Middle frontal gyrus (tissue), 1 donor: ENCODE measurements at regions not wholly inside any gene's neighbourhood (a gene's known extent, or its start where the extent isn't known, plus 50 kb on each side); places are given as distances from the start of the nearest gene placed in this dataset.

ENCODE experiments used
- DNase-seq: peaks from one replicate; pipeline ENCODE4 v3.0.0-alpha.2; 2015; ENCODE audit warnings: low spot score; ENCODE audit errors: extremely low spot score

GRCh38 chr7:41633690-41634089 is 69.2 kb downstream of the INHBA start:
- DNase-seq: no peak

DNA sequence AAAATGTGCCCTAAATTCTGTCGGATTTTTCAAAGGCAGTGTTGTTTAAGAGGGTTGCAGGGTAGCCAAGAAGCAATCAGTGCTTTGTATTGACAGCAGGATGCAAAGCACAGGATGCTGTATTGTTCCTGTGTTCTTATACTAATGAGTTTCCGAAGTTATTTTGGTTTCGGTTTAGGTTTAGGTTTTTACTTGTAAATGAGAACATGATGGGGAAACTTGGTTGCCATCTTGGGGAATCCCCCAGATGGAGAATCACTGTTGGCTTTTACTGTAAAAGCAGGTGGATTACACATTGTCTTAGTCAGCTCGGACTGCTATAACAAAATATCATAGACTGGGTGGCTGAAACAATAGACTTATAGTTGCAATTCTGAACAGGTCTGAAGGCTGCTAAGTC is 72.1 kb downstream of the INHBA start:
- no peak for DNase-seq

DNA sequence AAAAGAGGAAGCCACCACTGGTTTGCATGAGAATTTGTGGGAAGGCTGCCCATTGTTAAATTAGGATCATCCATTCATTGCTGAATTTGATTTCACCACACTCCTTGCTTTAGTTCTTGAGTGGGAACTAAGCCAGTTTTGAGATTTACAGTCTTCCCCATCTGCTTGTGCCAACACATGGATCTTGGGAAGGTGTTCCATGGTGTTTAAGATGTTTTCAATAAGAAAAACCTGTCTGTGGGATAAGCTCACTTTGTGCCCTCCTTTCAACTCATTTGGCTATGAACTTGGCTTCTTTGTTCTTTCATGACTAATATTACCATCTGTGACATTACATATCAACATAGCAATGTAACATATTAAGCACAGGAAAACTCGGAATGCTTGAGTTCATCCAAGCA is 73.2 kb downstream of the INHBA start:
- DNase-seq: no peak

DNA sequence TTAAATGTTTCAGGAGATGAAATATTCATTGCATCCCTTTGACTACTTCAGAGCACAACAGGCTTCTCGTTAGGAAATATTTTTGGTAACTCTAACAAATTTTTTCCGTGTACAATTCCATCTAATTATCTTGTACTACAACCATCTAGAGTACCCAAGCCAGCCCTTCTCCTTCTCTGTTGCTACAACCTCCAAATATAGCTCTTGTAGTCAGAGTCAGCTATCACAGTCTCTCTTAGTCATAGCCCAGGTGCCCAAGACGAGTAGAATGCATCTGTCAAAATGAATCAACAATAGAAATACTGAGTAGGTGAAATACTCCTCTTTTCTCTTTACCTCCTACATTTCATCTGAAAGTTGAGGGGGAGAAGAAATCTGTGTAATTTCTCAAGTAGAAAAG is 74.0 kb downstream of the INHBA start:
- no peak for DNase-seq

DNA sequence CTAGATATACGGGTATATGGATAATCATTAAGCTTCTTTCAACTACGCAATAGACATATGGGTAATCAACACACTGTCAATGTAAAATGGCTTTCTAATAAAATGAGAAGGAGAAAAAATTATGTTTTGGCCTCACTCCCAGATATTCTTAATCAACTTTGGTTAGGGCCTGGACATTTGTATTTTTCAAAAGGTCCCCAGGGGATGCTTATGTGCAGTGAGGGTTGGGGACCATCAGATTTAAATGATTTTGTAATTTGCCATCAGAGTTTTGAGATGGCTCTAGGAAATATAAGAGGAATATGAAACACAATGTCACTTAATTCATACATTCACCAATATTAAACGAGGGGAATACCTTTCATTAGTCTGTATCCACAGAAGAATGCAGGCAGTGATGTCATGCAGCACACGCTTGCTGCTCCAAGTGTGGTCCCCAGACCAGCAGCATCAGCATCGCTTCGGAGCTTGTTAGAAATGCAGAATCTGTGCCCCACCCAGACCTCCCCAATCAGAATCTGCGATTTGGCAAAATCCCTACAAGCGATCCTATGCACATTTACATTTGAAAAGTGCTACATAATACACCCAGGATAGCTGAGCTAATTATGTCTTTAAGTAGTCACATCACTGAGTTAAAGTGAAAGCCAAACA is 75.1 kb downstream of the INHBA start:
- DNase-seq: no peak

DNA sequence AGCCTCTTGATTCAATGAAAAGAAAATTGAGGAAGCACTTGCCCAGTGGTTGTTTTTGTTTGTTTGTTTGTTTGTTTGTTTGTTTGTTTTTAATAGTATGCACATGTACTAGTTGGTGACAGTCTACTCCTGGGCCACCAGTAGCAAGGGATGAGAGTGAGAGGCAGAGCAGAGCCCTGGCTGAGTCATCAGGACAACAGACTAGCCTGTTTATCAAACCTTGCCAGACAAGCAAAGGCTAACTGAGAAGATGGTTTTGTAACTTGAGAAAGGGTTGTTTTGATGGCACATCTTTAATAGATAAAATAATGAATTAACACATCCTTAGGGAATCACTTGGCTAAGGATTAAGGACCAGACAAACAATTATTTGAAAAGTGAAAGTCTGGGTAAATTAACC is 78.1 kb downstream of the INHBA start:
- no peak for DNase-seq

DNA sequence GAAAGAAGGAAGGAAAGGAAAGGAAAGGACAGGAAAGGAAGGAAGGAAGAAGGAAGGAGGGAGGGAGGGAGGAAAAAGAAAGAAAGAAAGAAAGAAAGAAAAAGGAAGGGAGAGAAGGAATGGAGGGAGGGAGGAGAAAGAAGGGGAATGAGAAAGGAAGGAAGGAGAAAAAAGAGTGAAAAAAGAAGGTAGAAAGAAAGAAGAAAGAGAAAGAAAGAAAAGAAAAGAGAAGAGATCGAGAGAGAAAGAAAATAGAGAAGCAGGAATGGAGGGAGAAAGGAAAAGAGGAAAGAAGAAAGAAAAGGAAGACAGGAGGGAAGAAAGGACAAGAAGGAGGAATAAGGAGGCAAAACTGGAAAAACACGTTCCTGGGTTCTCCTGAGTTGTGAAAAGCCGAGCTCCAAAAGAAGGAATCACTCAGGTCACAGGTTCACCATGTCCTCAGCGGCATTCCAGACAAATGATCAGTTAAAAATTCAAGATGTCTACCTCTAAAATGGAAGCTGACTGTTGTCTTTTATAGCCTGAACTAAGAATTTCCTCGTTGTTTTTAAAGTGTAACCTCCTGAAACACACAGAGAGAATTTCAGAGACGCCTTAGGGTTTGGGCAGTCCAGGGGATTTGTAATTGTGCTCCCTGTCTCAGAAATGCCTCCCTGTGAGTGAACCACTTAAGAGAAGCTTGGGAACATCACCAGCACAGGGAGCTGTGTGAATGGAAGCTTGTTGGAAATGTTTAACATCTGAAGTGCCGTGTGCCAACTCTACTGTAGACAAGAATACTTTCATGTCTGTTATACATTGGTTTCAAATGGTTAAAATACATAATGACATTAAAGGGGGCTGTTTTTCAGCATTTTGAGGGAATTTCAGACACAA is 80.7 kb downstream of the INHBA start:
- DNase-seq: no peak

- no peak for DNase-seq
Measured at GRCh38 chr7:41617987-41618386, 84.9 kb downstream of the INHBA start.

DNA sequence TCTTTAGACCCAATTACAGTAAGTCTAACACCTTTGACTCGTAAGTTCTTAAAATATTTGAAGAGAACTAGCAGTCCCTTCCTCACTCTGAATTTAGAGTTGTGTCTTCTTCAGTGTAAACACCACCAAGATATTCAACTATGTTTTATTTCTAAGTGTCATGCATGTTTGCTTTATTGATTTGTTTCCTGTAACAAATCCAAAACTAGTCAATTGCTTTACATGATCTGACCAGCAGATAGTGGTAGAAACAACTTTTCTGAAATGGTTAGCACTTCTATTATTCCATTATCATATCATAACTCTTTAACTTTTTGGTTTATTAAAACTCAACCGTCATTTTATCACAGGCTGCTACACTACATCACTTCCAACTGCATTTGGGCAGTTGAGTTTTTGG is 90.1 kb downstream of the INHBA start:
- DNase-seq: no peak

DNA sequence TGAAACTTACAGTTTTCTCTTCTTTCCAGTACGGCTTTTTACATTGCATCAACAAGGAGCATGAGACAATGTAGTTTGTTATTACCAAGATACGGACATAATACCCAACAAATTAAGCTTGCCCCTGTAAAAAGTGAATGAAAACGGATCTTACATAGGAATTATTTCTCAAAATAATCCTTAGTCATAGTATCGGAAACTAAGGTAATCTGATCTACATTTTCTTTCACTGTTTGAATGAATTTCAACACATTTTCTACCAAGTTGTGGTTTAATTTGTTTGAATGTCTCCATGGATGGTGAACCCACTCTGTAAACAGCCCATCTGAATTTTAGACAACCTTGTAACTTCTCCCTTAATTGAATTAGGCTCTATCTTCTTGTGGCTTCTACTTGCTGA is 90.5 kb downstream of the INHBA start:
- no peak for DNase-seq

DNA sequence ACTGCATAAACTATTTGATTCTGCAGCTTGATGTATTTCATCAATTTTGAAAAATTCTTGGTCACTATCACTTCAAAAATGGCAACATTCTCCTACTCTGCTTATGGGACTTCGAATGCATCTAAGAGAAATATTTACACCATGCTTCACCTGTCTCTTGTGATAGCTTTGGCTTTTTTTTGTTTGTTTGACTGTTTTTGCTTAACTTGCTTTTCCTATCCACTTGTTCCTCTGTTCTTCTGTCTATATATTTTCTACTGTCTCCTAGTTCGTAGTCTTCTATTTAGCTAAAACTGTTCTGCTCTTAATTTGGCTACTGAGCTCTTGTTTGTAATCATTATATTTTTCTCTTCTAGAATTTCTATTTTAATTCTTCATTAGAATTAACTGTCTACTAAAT is 94.4 kb downstream of the INHBA start:
- DNase-seq: no peak

DNA sequence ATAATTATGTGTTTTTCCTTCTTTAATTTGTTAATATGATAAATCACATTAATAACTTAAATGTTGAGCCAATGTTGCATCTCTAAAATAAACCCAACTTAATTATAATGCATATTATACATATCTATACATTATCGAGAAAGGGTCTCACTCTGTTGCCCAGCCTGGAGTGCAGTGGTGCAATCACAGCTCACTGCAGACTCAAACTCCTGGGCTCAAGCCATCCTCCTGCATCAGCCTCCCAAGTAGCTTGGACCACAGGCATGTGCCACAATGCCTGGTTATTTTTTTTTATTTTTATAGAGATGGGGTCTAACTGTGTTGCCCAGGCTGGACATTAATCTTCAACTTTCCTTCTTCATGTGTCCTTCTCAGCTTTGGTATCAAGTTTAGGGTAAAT is 98.9 kb downstream of the INHBA start:
- no peak for DNase-seq

- DNase-seq: no peak
Measured at GRCh38 chr7:41599760-41600159, 103.1 kb downstream of the INHBA start.

DNA sequence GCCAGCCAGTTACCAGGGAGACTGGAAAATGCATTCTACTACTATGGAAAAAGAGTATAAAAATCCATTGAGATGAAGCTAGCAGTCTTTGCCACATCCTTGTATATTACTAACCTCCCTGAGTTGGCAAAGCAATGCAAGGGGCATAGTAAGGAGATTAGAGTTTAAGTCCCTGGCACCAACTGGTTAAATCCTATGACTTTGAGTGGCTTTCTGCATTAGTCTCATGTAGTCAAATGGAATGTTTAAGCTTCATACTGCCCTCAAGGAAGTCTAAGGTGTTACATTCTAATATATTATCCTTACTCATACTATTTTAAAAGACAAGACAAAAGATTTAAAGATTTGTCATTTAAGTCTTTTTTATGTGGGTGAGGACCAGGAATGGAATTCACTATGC is 110.1 kb downstream of the INHBA start:
- no peak for DNase-seq

GRCh38 chr7:41592236-41592635 is 110.7 kb downstream of the INHBA start:
- no peak for DNase-seq

DNA sequence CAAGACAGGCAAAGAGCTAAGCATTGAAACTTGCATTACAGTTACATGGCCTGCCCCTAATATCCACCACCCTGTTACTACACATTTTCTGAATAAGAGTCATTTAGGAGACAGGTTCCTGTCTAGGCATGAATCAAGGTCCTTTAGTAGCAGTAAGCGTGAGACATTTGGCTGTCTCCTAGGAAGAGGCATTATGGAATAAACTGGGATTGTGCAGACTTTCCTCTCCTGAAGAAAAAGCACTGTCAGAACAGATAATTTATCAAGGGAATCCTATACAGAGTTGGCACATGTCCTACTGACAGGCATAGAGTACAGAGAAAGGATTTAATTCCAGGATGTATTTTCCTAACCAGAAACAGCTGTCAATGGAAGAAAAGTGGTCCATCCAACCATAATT is 111.9 kb downstream of the INHBA start:
- DNase-seq: no peak

DNA sequence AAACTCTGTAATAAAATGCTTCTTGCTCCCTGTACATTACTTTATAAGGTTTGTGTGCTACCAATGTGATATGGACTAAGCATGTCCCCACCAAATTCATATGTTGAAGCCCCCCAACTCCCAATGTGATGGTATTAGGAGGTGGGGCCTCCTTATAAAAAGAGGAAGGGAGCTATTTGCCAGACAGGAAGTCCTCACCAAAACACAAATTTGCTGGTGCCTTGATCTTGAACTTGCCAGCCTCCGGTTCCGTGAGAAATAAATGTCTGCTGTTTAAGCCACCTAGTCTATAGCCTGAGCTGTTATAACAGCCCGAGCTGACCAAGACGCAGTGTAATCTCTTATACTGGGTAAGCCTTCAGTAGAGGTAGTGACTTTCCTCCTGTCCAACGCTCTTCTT is 114.5 kb downstream of the INHBA start:
- DNase-seq: no peak

DNA sequence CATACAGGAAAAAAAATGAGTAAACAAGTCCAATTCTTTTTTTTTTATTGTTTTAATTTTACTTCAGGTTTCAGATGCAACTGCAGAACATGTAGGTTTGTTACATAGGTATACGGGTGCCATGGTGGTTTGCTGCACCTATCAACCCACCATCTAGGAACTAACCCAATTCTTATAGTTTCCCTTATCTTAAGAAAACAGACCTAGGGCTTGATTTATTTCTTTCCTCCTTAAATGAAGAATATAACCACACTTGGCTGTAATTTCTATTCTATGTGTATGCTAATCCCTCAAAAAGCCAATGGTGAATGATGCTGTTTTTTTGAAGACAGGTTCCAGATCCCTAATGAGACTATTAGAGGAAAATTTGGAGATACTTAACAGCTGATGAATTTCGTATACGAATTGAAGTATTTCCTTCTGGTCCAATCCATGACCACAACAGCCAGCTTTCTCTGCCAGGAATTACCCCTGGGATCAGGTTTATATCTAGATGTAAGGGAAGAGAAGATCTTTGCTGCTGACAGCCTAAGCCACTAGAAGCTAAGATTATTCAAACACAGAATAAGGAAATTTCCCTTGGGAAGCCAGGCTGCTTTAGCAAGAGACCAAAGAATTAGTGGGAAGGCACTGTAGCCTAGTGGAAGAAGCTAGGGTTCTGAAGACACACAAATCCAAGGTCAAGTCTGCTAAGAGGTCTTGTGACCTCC is 115.8 kb downstream of the INHBA start:
- no peak for DNase-seq

DNA sequence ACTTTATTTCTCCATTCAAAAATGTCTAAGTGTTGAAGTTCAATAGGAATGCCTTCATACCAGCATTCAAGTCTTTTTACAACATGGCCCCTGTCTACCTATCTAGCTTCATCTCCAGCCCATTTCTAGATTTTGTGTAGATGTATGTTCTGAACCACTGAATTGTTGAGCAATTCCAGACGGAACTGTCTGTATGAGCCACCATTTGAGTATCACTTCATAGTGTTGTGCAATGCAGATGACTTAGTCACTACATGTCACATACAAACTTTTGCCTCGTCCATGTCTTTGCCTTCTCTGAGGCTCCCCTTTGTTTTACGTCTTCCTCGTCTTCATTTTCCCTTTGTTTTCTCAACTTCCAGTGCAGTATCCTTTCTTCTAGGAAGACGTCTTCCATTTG is 118.1 kb downstream of the INHBA start:
- DNase-seq: no peak

DNA sequence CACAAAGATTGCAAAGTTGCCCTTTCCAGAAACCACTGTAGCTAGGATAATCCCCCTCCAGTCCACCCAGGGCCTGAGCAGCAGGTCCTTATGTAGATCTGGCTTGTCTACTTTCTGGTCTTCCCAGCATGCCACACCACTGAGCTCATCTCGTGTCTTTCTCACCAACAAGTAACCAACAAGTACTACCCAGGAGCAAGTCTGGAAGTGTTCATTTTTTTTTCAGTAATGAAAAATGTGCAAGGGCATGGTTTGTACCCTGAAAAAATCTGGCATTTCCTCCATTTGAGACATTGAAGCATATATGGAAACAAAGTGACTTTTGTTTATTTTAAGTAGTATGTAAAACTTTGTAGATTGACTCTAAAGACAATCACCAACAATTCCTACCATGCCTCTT is 120.8 kb downstream of the INHBA start:
- DNase-seq: no peak

GRCh38 chr7:41581041-41581440 is 121.8 kb downstream of the INHBA start:
- no peak for DNase-seq
